ENCODE measurements at regions not wholly inside any gene's neighbourhood (a gene's known extent, or its start where the extent isn't known, plus 50 kb on each side); places are given as distances from the start of the nearest gene placed in this dataset.
"Not testable (repeated sequence)": the region's sequence is repeated elsewhere in the genome, so short reads cannot be mapped to it uniquely, and the experiment has no call there.

DNA sequence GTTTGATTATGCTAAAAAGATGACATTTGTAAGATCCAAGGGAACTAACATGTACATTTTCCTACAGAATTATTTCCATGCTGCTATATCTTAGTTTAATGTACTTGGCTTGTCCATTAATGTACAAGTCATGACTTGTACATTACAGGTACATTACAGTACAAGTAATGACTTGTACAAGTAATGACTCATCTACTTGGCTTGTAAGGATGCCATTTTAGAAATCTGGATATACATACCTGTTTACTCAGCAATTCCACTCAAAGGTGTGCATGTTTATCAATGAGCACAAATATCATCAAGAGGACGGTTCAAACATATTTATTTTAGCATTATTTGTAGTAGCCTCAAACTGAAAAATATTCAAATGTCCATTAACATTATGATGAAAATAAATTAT is 87.0 kb upstream of the TRPC4 start:
- no peaks in the 10 kb centered on the region for H3K27me3 ChIP-seq
- no peaks in the 10 kb centered on the region for H3K9me3 ChIP-seq
- TF ChIP-seq POLR2A (IDR thresholded peaks at IDR 0.05) (no peak), POLR2AphosphoS5 (IDR thresholded peaks at IDR 0.05) (no peak), EP300 (IDR thresholded peaks at IDR 0.05; ENCODE audit: low read depth) (no peak)
- TF ChIP-seq, protein P1, sequence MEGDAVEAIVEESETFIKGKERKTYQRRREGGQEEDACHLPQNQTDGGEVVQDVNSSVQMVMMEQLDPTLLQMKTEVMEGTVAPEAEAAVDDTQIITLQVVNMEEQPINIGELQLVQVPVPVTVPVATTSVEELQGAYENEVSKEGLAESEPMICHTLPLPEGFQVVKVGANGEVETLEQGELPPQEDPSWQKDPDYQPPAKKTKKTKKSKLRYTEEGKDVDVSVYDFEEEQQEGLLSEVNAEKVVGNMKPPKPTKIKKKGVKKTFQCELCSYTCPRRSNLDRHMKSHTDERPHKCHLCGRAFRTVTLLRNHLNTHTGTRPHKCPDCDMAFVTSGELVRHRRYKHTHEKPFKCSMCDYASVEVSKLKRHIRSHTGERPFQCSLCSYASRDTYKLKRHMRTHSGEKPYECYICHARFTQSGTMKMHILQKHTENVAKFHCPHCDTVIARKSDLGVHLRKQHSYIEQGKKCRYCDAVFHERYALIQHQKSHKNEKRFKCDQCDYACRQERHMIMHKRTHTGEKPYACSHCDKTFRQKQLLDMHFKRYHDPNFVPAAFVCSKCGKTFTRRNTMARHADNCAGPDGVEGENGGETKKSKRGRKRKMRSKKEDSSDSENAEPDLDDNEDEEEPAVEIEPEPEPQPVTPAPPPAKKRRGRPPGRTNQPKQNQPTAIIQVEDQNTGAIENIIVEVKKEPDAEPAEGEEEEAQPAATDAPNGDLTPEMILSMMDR (IDR thresholded peaks at IDR 0.05), result no peak
- H3K4me3 ChIP-seq, result no peak overlapping the region
- no peak for DNase-seq
- intact Hi-C loops (cut with DNase I; ENCODE audit: low total_unique reads), result no loop called here
- no peak overlapping the region for H3K27ac ChIP-seq
- no peaks in the 10 kb centered on the region for H3K36me3 ChIP-seq
- no peaks in the 10 kb centered on the region for H3K4me1 ChIP-seq
- in situ Hi-C loops (cut with MboI; ENCODE audit: low pct_ligation_motif_present in 1 of 4, low pct_unique_long_range_greater_than_20kb in 1 of 4, low sequenced_read_pairs in 3 of 4), result no loop called here
- 25 to 49% methylated on average over 1 of the region's 1 CpG for WGBS, 2 donors (ENCODE audit: low coverage in 1 of 2)

DNA sequence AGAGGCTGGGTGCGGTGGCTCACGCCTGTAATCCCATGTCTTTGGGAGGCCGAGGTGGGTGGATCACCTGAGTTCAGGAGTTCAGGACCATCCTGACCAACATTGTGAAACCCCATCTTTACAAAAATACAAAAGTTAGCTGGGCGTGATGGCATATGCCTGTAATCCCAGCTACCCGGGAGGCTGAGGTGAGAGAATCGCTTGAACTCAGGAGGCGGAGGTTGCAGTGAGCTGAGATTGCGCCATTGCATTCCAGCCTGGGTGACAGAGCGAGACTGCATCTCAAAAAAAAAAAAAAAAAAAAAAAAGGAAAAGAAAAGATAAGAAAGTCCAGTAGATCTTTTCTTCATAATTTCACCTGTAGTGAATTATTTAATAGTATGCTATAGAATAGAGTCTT is 85.0 kb upstream of the TRPC4 start:
- H3K27me3 ChIP-seq; H3K27ac ChIP-seq; intact Hi-C loops (cut with DNase I; ENCODE audit: low total_unique reads); in situ Hi-C loops (cut with MboI; ENCODE audit: low pct_ligation_motif_present in 1 of 4, low pct_unique_long_range_greater_than_20kb in 1 of 4, low sequenced_read_pairs in 3 of 4); H3K36me3 ChIP-seq; DNase-seq; H3K4me3 ChIP-seq; H3K4me1 ChIP-seq; H3K9me3 ChIP-seq: not testable (repeated sequence)
- WGBS, 2 donors (ENCODE audit: low coverage in 1 of 2), result 84 to 92% methylated on average over 8 to 9 of the region's 9 CpGs

DNA sequence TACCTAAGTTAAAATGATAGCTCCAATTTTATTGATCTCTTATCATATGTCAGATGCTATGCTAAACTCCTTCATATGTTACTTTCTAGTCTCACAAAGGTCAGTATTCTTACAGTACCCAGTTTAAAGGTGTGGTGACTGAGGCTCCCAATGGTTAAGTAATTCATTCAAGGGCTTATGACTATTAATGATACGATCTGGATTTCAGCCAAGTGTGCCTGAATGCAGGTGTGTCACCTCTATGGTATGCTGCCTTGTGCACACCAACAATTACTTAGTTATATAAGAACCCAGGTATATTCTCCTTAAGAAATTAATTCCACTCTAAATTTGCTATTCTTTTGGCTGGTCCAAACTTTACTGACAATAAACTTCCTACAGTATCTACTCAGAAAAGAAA is 84.6 kb upstream of the TRPC4 start:
- DNase-seq, result no peak
- Histone ChIP-seq H3K27me3 (no peaks in the 10 kb centered on the region), H3K27ac (no peak overlapping the region), H3K4me3 (no peak overlapping the region), H3K9me3 (no peaks in the 10 kb centered on the region), H3K4me1 (no peaks in the 10 kb centered on the region), H3K36me3 (no peaks in the 10 kb centered on the region)
- in situ Hi-C loops (cut with MboI; ENCODE audit: low pct_ligation_motif_present in 1 of 4, low pct_unique_long_range_greater_than_20kb in 1 of 4, low sequenced_read_pairs in 3 of 4), result no loop called here
- TF ChIP-seq POLR2AphosphoS5 (IDR thresholded peaks at IDR 0.05) (no peak), POLR2A (IDR thresholded peaks at IDR 0.05) (no peak), EP300 (IDR thresholded peaks at IDR 0.05; ENCODE audit: low read depth) (no peak)
- TF ChIP-seq, protein P1 (IDR thresholded peaks at IDR 0.05), result no peak
- intact Hi-C loops (cut with DNase I; ENCODE audit: low total_unique reads), result no loop called here
- WGBS, 2 donors (ENCODE audit: low coverage in 1 of 2), result 65% methylated on average over 1 of the region's 1 CpG; no CpG with 5 or more reads in 1 of the 2 donors

GRCh38 chr13:37953696-37954095 is 84.1 kb upstream of the TRPC4 start:
- H3K27ac ChIP-seq, result no peak overlapping the region
- TF ChIP-seq EP300 (IDR thresholded peaks at IDR 0.05; ENCODE audit: low read depth), result no peak
- no peak for TF ChIP-seq POLR2AphosphoS5 (IDR thresholded peaks at IDR 0.05)
- TF ChIP-seq, protein P1 (IDR thresholded peaks at IDR 0.05), result no peak
- TF ChIP-seq POLR2A (IDR thresholded peaks at IDR 0.05), result no peak
- no peak overlapping the region for H3K4me3 ChIP-seq
- H3K4me1 ChIP-seq, result no peaks in the 10 kb centered on the region
- H3K9me3 ChIP-seq, result no peaks in the 10 kb centered on the region
- no peaks in the 10 kb centered on the region for H3K36me3 ChIP-seq
- DNase-seq, result no peak
- in situ Hi-C loops (cut with MboI; ENCODE audit: low pct_ligation_motif_present in 1 of 4, low pct_unique_long_range_greater_than_20kb in 1 of 4, low sequenced_read_pairs in 3 of 4), result no loop called here
- intact Hi-C loops (cut with DNase I; ENCODE audit: low total_unique reads), result no loop called here
- H3K27me3 ChIP-seq, result no peaks in the 10 kb centered on the region

DNA sequence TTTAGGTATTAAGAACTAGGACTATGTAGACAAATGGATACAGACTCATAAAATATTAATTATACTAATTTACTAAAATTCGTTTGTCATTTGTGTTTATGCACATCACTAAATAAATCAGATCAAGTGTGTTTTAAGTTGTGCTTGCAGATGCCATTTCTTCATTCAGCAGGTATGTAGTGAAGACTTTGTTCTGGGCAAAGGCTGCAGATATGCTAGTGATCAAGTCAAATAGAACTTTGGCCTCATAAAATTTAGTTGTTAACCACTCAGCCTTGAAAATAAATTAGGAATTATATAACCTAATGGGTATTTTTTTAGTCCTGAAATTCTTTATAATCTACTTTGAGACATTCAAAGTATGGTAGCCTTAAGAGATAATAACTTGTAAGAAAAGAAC is 80.4 kb upstream of the TRPC4 start:
- no peaks in the 10 kb centered on the region for H3K27me3 ChIP-seq
- no peaks in the 10 kb centered on the region for H3K9me3 ChIP-seq
- no peak overlapping the region for H3K27ac ChIP-seq
- TF ChIP-seq POLR2A (IDR thresholded peaks at IDR 0.05) (no peak), EP300 (IDR thresholded peaks at IDR 0.05; ENCODE audit: low read depth) (no peak), POLR2AphosphoS5 (IDR thresholded peaks at IDR 0.05) (no peak)
- TF ChIP-seq, protein P1 (IDR thresholded peaks at IDR 0.05), result no peak
- intact Hi-C loops (cut with DNase I; ENCODE audit: low total_unique reads), result no loop called here
- in situ Hi-C loops (cut with MboI; ENCODE audit: low pct_ligation_motif_present in 1 of 4, low pct_unique_long_range_greater_than_20kb in 1 of 4, low sequenced_read_pairs in 3 of 4), result no loop called here
- no peak overlapping the region for H3K4me3 ChIP-seq
- no peaks in the 10 kb centered on the region for H3K4me1 ChIP-seq
- no peaks in the 10 kb centered on the region for H3K36me3 ChIP-seq
- WGBS, 2 donors (ENCODE audit: low coverage in 1 of 2), result 8 to 30% methylated on average over 1 of the region's 1 CpG
- no peak for DNase-seq

Measured in transverse colon (tissue), 4 donors.